Peyer's patch (tissue), 4 donors: ENCODE measurements at regions not wholly inside any gene's neighbourhood (a gene's known extent, or its start where the extent isn't known, plus 50 kb on each side); places are given as distances from the start of the nearest gene placed in this dataset.

Experiments
- POLR2A ChIP-seq, 2 donors: fragments of 450-650 bp; IDR thresholded peaks; one replicate each; pipeline ENCODE4 v1.5.1; 2017; ENCODE audit warnings: antibody characterized with exemption in 2 of 2, mild to moderate bottlenecking in 2 of 2, moderate library complexity in 2 of 2
- TF ChIP-seq, protein P1 (sequence below), 6 experiments: fragments of 450-650 bp in 4 of 6; fragments of 200-600 bp in 2 of 6; sonication (generic) in 1 of 6; IDR thresholded peaks; one replicate each; pipeline ENCODE4 v1.5.1; 2017 to 2019; ENCODE audit warnings: antibody characterized with exemption in 6 of 6, mild to moderate bottlenecking in 3 of 6, moderate library complexity in 1 of 6

DNA sequence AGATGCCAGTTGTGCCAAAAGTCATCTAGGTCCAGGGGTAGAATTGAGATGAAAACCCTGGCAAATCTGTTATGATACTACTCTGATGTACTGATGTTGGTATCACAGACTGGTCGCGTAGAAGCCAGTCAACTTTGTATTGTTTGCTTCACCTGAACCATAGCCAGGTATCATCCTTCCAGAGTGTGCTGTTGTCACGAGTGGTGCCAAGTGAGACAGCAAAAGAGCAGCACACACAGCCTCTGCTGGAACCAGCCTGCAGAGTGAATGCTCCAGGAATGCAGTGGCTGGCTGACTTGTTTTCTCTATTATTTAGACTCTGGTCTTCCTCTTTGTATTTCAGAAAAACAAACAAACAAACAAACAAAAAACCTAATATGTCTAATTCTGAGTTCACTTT lies 209.5 kb upstream of the HEY2 start:
- TF ChIP-seq, protein P1, sequence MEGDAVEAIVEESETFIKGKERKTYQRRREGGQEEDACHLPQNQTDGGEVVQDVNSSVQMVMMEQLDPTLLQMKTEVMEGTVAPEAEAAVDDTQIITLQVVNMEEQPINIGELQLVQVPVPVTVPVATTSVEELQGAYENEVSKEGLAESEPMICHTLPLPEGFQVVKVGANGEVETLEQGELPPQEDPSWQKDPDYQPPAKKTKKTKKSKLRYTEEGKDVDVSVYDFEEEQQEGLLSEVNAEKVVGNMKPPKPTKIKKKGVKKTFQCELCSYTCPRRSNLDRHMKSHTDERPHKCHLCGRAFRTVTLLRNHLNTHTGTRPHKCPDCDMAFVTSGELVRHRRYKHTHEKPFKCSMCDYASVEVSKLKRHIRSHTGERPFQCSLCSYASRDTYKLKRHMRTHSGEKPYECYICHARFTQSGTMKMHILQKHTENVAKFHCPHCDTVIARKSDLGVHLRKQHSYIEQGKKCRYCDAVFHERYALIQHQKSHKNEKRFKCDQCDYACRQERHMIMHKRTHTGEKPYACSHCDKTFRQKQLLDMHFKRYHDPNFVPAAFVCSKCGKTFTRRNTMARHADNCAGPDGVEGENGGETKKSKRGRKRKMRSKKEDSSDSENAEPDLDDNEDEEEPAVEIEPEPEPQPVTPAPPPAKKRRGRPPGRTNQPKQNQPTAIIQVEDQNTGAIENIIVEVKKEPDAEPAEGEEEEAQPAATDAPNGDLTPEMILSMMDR (IDR thresholded peaks at IDR 0.05), result no peak
- no peak for TF ChIP-seq POLR2A (IDR thresholded peaks at IDR 0.05)
